ENCODE measurements at regions not wholly inside any gene's neighbourhood (a gene's known extent, or its start where the extent isn't known, plus 50 kb on each side); places are given as distances from the start of the nearest gene placed in this dataset.

DNA sequence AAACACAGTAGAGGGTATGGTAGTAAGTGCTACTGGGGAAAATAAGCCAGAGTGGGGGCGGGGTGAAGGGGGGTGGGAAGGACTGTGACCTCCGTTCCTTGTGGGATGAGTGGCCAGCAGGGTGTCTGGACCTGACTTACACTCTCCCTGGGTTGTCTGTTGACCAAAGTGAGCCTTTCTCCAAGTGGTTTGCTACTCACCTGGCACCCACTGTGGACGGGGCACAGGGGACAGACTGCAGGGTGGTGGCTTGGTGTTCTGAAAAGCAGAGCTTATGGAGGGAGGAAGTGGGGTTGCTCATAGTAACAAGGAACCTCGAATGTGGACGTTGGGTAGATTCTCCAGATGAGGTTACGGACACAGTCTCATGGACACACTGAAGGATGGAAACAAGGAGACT lies 94.4 kb upstream of the VRK1 start:
- BruUV-seq (replicated peaks), result no TSS peak
- Mint-ChIP-seq H3K27me3 (ENCODE audit: insufficient read depth, unreplicated experiment) (peaks cover 2% of the 10 kb centered on the region), H3K27ac (ENCODE audit: low read depth, unreplicated experiment) (no peak overlapping the region), H3K4me1 (ENCODE audit: insufficient read depth, unreplicated experiment) (no peaks in the 10 kb centered on the region), H3K36me3 (ENCODE audit: insufficient read depth, unreplicated experiment) (no peaks in the 10 kb centered on the region), H3K4me3 (ENCODE audit: unreplicated experiment) (no peak overlapping the region), H3K9me3 (ENCODE audit: unreplicated experiment) (no peaks in the 10 kb centered on the region)
- TF ChIP-seq, protein P1, sequence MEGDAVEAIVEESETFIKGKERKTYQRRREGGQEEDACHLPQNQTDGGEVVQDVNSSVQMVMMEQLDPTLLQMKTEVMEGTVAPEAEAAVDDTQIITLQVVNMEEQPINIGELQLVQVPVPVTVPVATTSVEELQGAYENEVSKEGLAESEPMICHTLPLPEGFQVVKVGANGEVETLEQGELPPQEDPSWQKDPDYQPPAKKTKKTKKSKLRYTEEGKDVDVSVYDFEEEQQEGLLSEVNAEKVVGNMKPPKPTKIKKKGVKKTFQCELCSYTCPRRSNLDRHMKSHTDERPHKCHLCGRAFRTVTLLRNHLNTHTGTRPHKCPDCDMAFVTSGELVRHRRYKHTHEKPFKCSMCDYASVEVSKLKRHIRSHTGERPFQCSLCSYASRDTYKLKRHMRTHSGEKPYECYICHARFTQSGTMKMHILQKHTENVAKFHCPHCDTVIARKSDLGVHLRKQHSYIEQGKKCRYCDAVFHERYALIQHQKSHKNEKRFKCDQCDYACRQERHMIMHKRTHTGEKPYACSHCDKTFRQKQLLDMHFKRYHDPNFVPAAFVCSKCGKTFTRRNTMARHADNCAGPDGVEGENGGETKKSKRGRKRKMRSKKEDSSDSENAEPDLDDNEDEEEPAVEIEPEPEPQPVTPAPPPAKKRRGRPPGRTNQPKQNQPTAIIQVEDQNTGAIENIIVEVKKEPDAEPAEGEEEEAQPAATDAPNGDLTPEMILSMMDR (IDR thresholded peaks at IDR 0.05; ENCODE audit: unreplicated experiment), result no peak
- CTCF ChIA-PET, result interaction anchor here (0.7 kb wide), 1 partner anchor 1599 kb away, joined by 3 read pairs; no protein-coding TSS in a partner anchor
- intact Hi-C loops (cut with micrococcal nuclease), result no loop called here
- POLR2A ChIA-PET, result no interaction called here
- no peak for DNase-seq (ENCODE audit: unreplicated experiment)

DNA sequence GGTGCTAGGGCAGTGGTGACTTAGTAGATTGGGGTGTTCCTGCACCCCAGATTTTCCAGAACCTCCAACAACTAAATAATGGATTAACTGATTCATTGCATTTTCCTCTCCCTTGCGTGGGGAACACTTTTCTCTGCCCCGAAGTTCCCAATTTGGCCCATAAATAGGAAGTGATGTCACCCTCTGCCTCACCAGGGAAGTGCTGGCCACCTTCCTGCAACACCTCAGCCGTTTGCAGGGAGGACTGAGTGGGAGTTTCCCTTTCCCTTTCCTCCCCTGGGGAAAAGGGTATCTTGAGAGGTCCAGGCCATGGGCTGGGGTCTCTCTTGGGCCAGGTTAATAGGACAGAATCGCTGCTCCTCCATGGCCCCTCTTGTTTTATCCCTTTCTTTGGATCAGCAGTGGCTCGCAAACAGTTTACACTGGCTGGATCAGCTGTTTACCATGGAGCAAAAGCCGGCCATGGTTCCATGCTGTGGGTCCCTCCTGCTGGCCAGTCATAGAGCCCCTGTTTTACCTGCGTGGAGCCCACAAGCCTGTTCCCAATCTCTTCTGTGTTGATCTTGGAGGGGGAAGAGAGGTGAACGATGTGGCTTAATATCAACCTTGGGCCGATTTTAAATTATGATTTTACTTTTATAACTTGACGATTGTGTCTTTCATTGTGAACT lies 91.6 kb upstream of the VRK1 start:
- TF ChIP-seq, protein P1 (IDR thresholded peaks at IDR 0.05; ENCODE audit: unreplicated experiment), result no peak
- Mint-ChIP-seq H3K9me3 (ENCODE audit: unreplicated experiment) (no peaks in the 10 kb centered on the region), H3K27me3 (ENCODE audit: insufficient read depth, unreplicated experiment) (no peaks in the 10 kb centered on the region), H3K4me1 (ENCODE audit: insufficient read depth, unreplicated experiment) (no peaks in the 10 kb centered on the region), H3K36me3 (ENCODE audit: insufficient read depth, unreplicated experiment) (no peaks in the 10 kb centered on the region), H3K4me3 (ENCODE audit: unreplicated experiment) (no peak overlapping the region), H3K27ac (ENCODE audit: low read depth, unreplicated experiment) (no peak overlapping the region)
- no peak for DNase-seq (ENCODE audit: unreplicated experiment)
- intact Hi-C loops (cut with micrococcal nuclease), result no loop called here
- CTCF ChIA-PET, result no interaction called here
- no TSS peak for BruUV-seq (replicated peaks)
- POLR2A ChIA-PET, result no interaction called here

DNA sequence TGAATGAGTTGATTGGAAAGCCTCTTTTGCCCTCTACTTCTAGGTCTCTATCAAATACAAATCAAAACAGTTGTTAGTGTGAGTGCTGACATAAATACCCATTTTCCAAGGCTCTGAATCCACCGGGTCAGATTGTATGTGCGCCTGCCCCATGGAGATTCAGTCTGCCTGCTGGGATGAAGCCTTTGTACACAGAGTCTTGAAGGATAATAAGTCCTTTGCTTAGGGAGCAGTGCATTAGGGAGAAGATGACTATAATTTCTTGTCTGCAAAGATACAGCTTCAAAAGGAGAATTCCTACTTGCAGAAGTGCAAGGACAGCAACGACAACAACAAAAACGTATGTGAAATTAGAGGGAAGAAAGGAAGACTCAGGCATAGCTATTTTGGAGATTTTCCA lies 90.3 kb upstream of the VRK1 start:
- H3K4me1 Mint-ChIP-seq (ENCODE audit: insufficient read depth, unreplicated experiment), result no peaks in the 10 kb centered on the region
- ChIA-PET POLR2A (no interaction called here), CTCF (no interaction called here)
- TF ChIP-seq, protein P1 (IDR thresholded peaks at IDR 0.05; ENCODE audit: unreplicated experiment), result no peak
- intact Hi-C loops (cut with micrococcal nuclease), result no loop called here
- BruUV-seq (replicated peaks), result no TSS peak
- H3K27me3 Mint-ChIP-seq (ENCODE audit: insufficient read depth, unreplicated experiment), result peaks cover 10% of the 10 kb centered on the region
- no peak overlapping the region for H3K4me3 Mint-ChIP-seq (ENCODE audit: unreplicated experiment)
- H3K27ac Mint-ChIP-seq (ENCODE audit: low read depth, unreplicated experiment), result no peak overlapping the region
- H3K36me3 Mint-ChIP-seq (ENCODE audit: insufficient read depth, unreplicated experiment), result no peaks in the 10 kb centered on the region
- DNase-seq (ENCODE audit: unreplicated experiment), result no peak
- no peaks in the 10 kb centered on the region for H3K9me3 Mint-ChIP-seq (ENCODE audit: unreplicated experiment)

DNA sequence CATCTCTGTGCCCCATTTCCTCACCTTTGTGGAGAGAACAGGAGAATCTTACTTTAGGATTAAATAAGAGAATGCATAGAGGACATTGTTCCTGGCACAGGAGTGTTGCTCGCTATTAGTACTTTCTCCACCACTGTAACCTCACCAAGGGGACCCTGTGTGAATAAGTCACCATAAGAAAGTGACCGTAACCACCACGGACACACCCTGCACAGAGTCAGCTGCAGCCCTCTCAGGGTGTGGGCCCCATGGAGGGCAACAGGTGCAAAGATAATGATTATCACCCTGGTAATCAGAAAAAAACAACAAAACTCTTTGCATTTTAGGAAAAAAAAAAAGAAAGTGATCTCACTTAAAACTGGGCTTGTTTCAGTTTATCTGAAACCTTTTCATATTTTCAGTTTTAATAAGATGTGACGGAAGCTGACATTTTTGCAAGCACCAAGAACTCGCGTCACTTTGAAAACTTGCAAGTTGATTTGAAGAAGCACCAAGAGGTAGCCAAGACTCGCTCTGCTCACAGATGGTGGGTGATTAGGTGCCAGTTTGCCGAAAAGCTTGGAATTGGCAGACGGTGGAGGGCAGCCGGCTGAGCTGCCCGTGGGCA lies 87.0 kb upstream of the VRK1 start:
- CTCF ChIA-PET, result interaction anchor here (0.9 kb wide), 1 partner anchor 126 kb away, joined by 4 read pairs; no protein-coding TSS in a partner anchor
- TF ChIP-seq, protein P1 (IDR thresholded peaks at IDR 0.05; ENCODE audit: unreplicated experiment), result no peak
- intact Hi-C loops (cut with micrococcal nuclease), result no loop called here
- Mint-ChIP-seq H3K4me3 (ENCODE audit: unreplicated experiment) (no peak overlapping the region), H3K27me3 (ENCODE audit: insufficient read depth, unreplicated experiment) (peaks cover 43% of the 10 kb centered on the region), H3K4me1 (ENCODE audit: insufficient read depth, unreplicated experiment) (no peaks in the 10 kb centered on the region), H3K27ac (ENCODE audit: low read depth, unreplicated experiment) (no peak overlapping the region), H3K9me3 (ENCODE audit: unreplicated experiment) (no peaks in the 10 kb centered on the region), H3K36me3 (ENCODE audit: insufficient read depth, unreplicated experiment) (no peaks in the 10 kb centered on the region)
- POLR2A ChIA-PET, result no interaction called here
- no peak for DNase-seq (ENCODE audit: unreplicated experiment)
- BruUV-seq (replicated peaks), result no TSS peak
